Gastroesophageal sphincter (tissue), 3 donors: ENCODE measurements at regions not wholly inside any gene's neighbourhood (a gene's known extent, or its start where the extent isn't known, plus 50 kb on each side); places are given as distances from the start of the nearest gene placed in this dataset.

ENCODE experiments used
- CTCF ChIP-seq, 4 experiments: fragments of 200-600 bp in 2 of 4; fragments of 450-650 bp in 2 of 4; sonication (generic) in 1 of 4; IDR thresholded peaks; one replicate each; pipeline ENCODE4 v1.5.1; 2017 to 2019; ENCODE audit warnings: antibody characterized with exemption in 4 of 4, mild to moderate bottlenecking in 2 of 4, moderate library complexity in 2 of 4
- POLR2A ChIP-seq, 2 donors: fragments of 450-650 bp; IDR thresholded peaks; one replicate each; pipeline ENCODE4 v1.6.1; 2017; ENCODE audit warnings: antibody characterized with exemption in 2 of 2, mild to moderate bottlenecking in 2 of 2, moderate library complexity in 1 of 2

GRCh38 chr2:17195016-17195415 is 323.2 kb downstream of the RAD51AP2 start:
- TF ChIP-seq CTCF (IDR thresholded peaks at IDR 0.05) (no peak), POLR2A (IDR thresholded peaks at IDR 0.05) (no peak)
